ENCODE measurements at regions not wholly inside any gene's neighbourhood (a gene's known extent, or its start where the extent isn't known, plus 50 kb on each side); places are given as distances from the start of the nearest gene placed in this dataset.

DNA sequence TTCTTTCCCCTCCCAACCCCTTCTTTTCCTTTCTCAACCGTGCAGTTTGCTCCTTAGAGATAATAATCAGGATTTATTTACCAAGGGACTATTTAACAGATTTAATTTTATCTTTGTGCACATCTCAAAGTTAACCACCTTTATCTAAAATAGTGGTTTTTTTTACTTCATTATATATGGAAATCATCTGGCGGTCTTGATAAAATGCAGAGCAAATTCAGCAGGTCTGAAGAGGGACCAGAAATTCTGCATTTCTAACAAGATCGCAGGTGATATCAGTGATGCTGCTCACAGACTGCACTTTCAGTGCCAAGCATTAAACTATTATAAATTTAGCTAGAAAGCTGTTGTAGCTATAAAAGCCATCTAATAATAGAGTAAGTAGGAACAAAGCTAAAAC, 83.4 kb upstream of the NEGR1 start:
- TF ChIP-seq CTCF (IDR thresholded peaks at IDR 0.05) (no peak), POLR2A (IDR thresholded peaks at IDR 0.05) (no peak), EP300 (IDR thresholded peaks at IDR 0.05) (no peak)

Data from ovary (tissue), 3 donors.